Activated CD4-positive, alpha-beta T cell treated with anti-CD3 and anti-CD28 coated beads, Interleukin-2, amount 50 U/mL, for 48 hours (primary cell): ENCODE measurements at regions not wholly inside any gene's neighbourhood (a gene's known extent, or its start where the extent isn't known, plus 50 kb on each side); places are given as distances from the start of the nearest gene placed in this dataset.
"Not testable (repeated sequence)": the region's sequence is repeated elsewhere in the genome, so short reads cannot be mapped to it uniquely, and the experiment has no call there.

Experiments
- DNase-seq, 2 experiments: peaks; one replicate each; pipeline ENCODE4 v3.0.0-alpha.2; 2020

GRCh38 chr3:153385343-153385742 is 223.3 kb downstream of the RAP2B start:
- no peak for DNase-seq

GRCh38 chr3:153392363-153392762 is 230.3 kb downstream of the RAP2B start:
- no peak for DNase-seq

GRCh38 chr3:153394017-153394416 is 232.0 kb downstream of the RAP2B start:
- DNase-seq = no peak

DNA sequence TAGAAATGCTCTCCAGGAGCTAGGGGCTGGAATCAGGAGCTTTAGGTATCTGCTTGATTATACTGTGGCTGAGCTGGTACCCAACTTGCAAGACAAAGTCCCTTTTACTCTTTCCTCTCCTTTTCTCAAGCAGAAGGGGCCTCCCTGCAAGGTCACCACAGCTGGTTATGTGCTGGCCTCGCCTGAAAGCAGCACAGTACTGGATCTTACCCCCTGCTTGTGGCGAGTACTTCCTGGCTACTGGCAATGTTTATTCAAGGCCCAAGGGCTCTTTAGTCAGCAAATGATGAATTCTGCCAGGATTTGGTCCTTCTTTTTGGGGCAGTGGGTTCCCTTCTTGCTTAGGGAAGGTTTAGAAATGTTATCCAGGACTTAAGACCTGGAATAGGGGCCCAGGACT is 234.6 kb downstream of the RAP2B start:
- DNase-seq = no peak

DNA sequence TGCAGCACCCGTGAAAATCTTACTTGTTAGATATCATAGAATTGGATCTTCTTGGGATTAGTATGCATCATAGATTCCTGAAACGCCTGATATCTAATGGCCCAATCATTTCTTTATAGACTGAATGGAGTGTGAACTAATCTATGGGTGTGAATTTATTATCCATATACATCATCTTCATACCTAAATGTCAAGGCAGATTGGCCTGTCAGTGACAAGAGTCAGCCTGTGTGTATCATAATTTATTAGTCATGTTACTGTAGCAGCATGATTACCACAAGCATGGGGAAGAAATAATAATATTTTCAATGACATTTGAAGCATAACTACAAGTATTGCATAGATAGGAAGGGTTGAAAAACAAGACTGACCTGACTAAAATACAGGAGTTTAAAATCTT is 235.8 kb downstream of the RAP2B start:
- DNase-seq = no peak

- no peak for DNase-seq
Measured at GRCh38 chr3:153399636-153400035, 237.6 kb downstream of the RAP2B start.

DNA sequence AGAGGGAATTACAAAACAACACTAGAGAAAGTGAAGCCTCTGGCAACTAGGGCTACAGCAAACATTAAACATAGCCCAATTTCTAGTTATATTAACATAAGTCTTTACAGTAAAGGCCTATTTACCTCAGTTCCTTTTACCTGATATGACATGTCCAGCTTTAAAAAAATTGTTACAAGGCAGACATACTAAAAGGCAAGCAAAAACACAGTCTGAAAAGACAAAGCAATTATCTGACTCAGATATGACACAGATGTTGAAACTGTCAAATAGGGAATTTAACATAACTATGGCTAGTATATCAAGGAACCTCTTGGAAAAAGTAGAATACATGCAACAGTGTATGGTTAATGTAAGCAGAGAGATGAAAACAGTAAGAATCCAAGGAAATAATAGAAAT is 238.6 kb downstream of the RAP2B start:
- no peak for DNase-seq

DNA sequence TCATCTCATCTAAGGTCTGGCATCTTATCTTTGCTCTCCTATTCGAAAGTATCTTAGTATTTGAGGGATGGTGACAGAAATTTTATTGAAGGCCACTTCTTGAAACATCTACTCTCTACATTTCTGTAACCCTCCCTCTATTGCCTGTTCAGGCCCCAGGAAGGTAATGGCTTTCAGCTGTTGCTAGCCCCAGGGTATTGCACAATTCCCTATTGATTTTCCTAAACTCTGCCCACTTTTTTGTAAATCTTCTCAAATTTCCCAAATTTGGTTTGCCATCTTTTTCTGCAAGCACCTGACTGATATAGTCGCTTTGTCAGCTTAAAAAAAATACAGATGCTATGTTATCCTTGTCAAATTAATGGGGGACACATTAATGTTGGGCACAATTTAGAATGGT is 242.1 kb downstream of the RAP2B start:
- DNase-seq = no peak

- not testable (repeated sequence) for DNase-seq
Measured at GRCh38 chr3:153405320-153405719, 243.3 kb downstream of the RAP2B start.

GRCh38 chr3:153410517-153410916 is 248.5 kb downstream of the RAP2B start:
- DNase-seq = no peak

DNA sequence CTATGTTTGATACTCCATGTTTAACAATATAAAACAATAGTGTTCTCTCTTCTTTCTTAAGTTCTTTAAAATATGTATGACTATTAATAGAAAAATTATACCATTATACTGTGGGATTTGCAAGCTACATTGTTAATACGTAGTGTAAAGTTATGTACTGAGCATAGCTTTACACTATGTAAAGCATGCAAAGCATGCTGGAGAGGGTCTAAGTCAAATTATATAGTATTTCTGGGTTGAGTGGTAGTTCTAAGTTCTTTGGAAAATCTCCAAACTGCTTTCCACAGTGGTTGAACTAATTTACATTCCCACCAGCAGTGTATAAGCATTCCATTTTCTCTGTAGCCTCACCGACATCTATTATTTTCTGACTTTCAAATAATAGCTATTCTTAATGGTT is 253.0 kb downstream of the RAP2B start:
- DNase-seq = no peak

DNA sequence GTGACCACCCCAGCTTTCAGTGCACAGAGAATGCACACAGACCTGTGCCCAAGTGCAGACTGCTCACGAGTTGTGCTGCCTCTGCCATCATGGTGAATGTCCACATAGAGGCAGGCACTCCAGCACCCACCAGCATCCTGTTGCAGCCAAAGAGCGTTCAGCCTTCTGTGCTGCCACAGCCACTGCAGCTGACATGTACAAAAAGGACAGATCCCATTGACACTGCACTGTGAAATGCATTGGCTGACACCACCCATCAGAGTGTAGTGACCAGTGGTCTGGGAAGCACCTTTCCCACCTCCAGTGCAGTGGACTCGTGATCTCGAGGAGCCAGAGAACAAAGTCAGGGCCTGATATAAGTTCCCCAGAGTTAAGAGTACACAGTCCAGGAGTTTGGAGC is 260.3 kb downstream of the RAP2B start:
- DNase-seq = no peak

GRCh38 chr3:153423820-153424219 is 261.8 kb downstream of the RAP2B start:
- not testable (repeated sequence) for DNase-seq

- no peak for DNase-seq
Measured at GRCh38 chr3:153426344-153426743, 264.3 kb downstream of the RAP2B start.

DNA sequence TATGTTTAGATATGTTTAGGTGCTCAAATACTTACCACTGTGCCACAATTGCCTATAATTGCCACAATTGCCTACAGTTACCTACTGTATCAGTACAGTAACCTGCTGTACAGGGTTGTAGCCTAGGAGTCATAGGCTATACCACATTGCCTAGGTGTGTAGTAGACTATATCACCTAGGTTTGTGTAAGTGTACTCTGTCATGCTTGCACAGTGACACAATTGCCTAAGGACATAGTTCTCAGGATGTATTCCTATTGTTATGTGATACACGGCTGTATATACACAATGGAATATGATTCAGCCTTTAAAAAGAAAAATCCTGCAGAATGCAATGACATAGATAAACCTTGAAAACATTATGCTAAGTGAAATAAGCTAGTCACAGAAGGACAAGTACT is 264.8 kb downstream of the RAP2B start:
- no peak for DNase-seq

GRCh38 chr3:153429821-153430220 is 267.8 kb downstream of the RAP2B start:
- no peak for DNase-seq

- no peak for DNase-seq
Measured at GRCh38 chr3:153431076-153431475, 269.1 kb downstream of the RAP2B start.

DNA sequence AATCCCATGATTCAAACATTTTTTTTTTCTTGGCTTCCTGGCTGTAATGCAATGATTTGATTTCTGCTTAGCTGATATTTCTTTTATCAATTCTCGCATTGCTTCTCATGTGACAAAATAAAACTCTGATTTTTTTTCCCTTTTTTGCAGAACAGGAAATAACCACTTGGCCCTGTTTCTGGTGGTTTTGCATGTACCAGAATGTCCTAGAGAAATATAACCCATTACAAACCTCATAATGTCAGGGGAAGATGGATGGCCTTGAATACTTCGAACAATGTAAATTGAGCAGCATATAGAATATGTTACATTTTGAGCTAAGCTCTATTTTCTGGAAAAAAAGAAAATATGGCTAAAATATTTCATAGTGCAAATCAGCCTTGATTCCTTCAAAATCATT is 275.6 kb downstream of the RAP2B start:
- no peak for DNase-seq

GRCh38 chr3:153438271-153438670 is 276.2 kb downstream of the RAP2B start:
- DNase-seq = no peak

- DNase-seq = no peak
Measured at GRCh38 chr3:153439780-153440179, 277.8 kb downstream of the RAP2B start.

GRCh38 chr3:153440311-153440710 is 278.3 kb downstream of the RAP2B start:
- DNase-seq = no peak

DNA sequence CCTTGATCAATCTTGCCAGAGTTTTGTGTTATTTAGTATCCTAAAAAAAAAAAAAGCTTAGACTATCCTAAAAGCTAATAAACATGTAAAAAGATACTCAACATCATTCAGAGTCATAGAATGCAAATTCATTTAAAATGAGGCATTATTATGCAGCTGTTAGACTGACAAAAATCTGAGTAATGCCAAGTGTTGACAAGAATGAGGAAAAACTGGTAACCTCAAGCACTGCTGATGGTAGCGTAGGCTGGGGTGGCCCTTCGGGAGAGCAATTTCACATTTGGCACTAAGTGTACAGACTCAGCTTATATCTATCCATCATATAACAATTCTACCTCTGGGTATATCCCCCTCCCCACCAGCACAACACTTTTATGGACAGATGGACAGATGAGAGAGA is 280.4 kb downstream of the RAP2B start:
- no peak for DNase-seq

- DNase-seq = no peak
Measured at GRCh38 chr3:153442799-153443487, 280.9 kb downstream of the RAP2B start.

GRCh38 chr3:153443961-153444360 is 281.9 kb downstream of the RAP2B start:
- no peak for DNase-seq

- no peak for DNase-seq
Measured at GRCh38 chr3:153445817-153446216, 283.8 kb downstream of the RAP2B start.
